AG04449 (cell line): ENCODE measurements at regions not wholly inside any gene's neighbourhood (a gene's known extent, or its start where the extent isn't known, plus 50 kb on each side); places are given as distances from the start of the nearest gene placed in this dataset.

Source experiments
- CTCF ChIA-PET: fragments of 350-600 bp; formaldehyde crosslinking; extraction: SDS; loops from one replicate; lab custom pipeline; 2021; ENCODE audit warnings: antibody characterized with exemption; lab: Yijun Ruan, JAX
- POLR2A ChIA-PET: fragments of 400-600, 350-600 bp; formaldehyde crosslinking; extraction: SDS; loops from one replicate; lab custom pipeline; 2020; ENCODE audit warnings: antibody characterized with exemption, inconsistent platforms; lab: Yijun Ruan, JAX
- DNase-seq: peaks from one replicate; pipeline ENCODE4 v3.0.0-alpha.2; 2010; ENCODE audit warnings: low read depth, low spot score
- H3K4me3 ChIP-seq: 2 replicates; pipeline ENCODE4 v1.5.1; 2011; ENCODE audit warnings: low read depth, mild to moderate bottlenecking, control low read depth, low read length
- CTCF ChIP-seq: IDR thresholded peaks from one replicate; pipeline ENCODE4 v1.5.1; 2011; ENCODE audit warnings: mild to moderate bottlenecking, moderate library complexity, low read length, control low read depth, inconsistent platforms; ENCODE audit not compliant: insufficient read depth; ENCODE audit errors: missing control alignments

GRCh38 chr2:150389447-150389846 lies 98.0 kb downstream of the RND3 start:
- TF ChIP-seq CTCF: no peak
- peak; percentile 52 for DNase-seq
- H3K4me3 ChIP-seq: no peak overlapping the region
- CTCF ChIA-PET: interaction anchor here (0.6 kb wide), 1 partner anchor 674 kb away, joined by 3 read pairs; no protein-coding TSS in a partner anchor
- POLR2A ChIA-PET: no interaction called here

- POLR2A ChIA-PET: no interaction called here
- CTCF ChIA-PET: interaction anchor here (0.9 kb wide), 1 partner anchor 13 kb away, joined by 4 read pairs; no protein-coding TSS in a partner anchor
- no peak for TF ChIP-seq CTCF
- no peak overlapping the region for H3K4me3 ChIP-seq
- DNase-seq: no peak
Measured at GRCh38 chr2:150388289-150388625, 99.2 kb downstream of the RND3 start.

- POLR2A ChIA-PET: no interaction called here
- CTCF ChIA-PET: interaction anchor here (0.9 kb wide), 1 partner anchor 12 kb away, joined by 4 read pairs; no protein-coding TSS in a partner anchor
- TF ChIP-seq CTCF: no peak
- H3K4me3 ChIP-seq: no peak overlapping the region
- DNase-seq: no peak
Measured at GRCh38 chr2:150387586-150388288, 99.7 kb downstream of the RND3 start.

- ChIA-PET POLR2A (no interaction called here), CTCF (no interaction called here)
- TF ChIP-seq CTCF: no peak
- DNase-seq: no peak
- no peak overlapping the region for H3K4me3 ChIP-seq
Measured at GRCh38 chr2:150385211-150385610, 102.3 kb downstream of the RND3 start.

- no peak for TF ChIP-seq CTCF
- no peak for DNase-seq
- ChIA-PET POLR2A (no interaction called here), CTCF (no interaction called here)
- H3K4me3 ChIP-seq: no peak overlapping the region
Measured at GRCh38 chr2:150383587-150383986, 103.9 kb downstream of the RND3 start.

GRCh38 chr2:150379166-150379565 lies 108.3 kb downstream of the RND3 start:
- no peak overlapping the region for H3K4me3 ChIP-seq
- DNase-seq: no peak
- ChIA-PET POLR2A (no interaction called here), CTCF (no interaction called here)
- no peak for TF ChIP-seq CTCF
